Esophagus muscularis mucosa (tissue), 4 donors: ENCODE measurements at regions not wholly inside any gene's neighbourhood (a gene's known extent, or its start where the extent isn't known, plus 50 kb on each side); places are given as distances from the start of the nearest gene placed in this dataset.

Experiments
- CTCF ChIP-seq, 3 experiments: fragments of 200-600 bp in 2 of 3; fragments of 450-650 bp in 1 of 3; sonication (generic) in 2 of 3; IDR thresholded peaks; one replicate each; pipeline ENCODE4 v1.5.1; 2017 to 2019; ENCODE audit warnings: antibody characterized with exemption in 3 of 3, mild to moderate bottlenecking in 2 of 3, moderate library complexity in 1 of 3
- EP300 ChIP-seq: sonication (generic); formaldehyde crosslinking; IDR thresholded peaks from one replicate; pipeline ENCODE4 v1.6.1; 2017; ENCODE audit warnings: antibody characterized with exemption
- POLR2A ChIP-seq: fragments of 450-650 bp; IDR thresholded peaks from one replicate; pipeline ENCODE4 v1.6.1; 2017; ENCODE audit warnings: antibody characterized with exemption, moderate library complexity, mild to moderate bottlenecking, low read depth
- POLR2AphosphoS5 ChIP-seq, 2 donors: sonication (generic); formaldehyde crosslinking; IDR thresholded peaks; one replicate each; pipeline ENCODE4 v1.6.1; 2017; ENCODE audit warnings: antibody characterized with exemption in 2 of 2

- TF ChIP-seq CTCF (IDR thresholded peaks at IDR 0.05) (no peak), POLR2AphosphoS5 (IDR thresholded peaks at IDR 0.05) (no peak), POLR2A (no peak), EP300 (no peak)
Observed at GRCh38 chr15:88740356-88740755, 62.9 kb upstream of the ACAN start.
